ENCODE measurements at regions not wholly inside any gene's neighbourhood (a gene's known extent, or its start where the extent isn't known, plus 50 kb on each side); places are given as distances from the start of the nearest gene placed in this dataset.

- Histone ChIP-seq H2AFZ (ENCODE audit: low read depth, low read length) (no peak overlapping the region), H3K9me3 (ENCODE audit: control insufficient read depth, low read length) (no peaks in the 10 kb centered on the region), H4K91ac (ENCODE audit: low read length) (no peak overlapping the region), H3K36me3 (ENCODE audit: control insufficient read depth in 1 of 2, insufficient read depth in 2 of 2, low read depth in 1 of 2, low read length in 2 of 2) (no peaks in the 10 kb centered on the region), H4K8ac (ENCODE audit: low read length) (no peak overlapping the region), H2AK5ac (ENCODE audit: low read length, severe bottlenecking) (no peak overlapping the region), H3K27me3 (ENCODE audit: control insufficient read depth in 1 of 2, insufficient read depth in 1 of 2, low read length in 2 of 2) (peaks cover 8 to 40% of the 10 kb centered on the region in 2 experiments), H3K9ac (ENCODE audit: low read length) (no peak overlapping the region), H3K23ac (ENCODE audit: low read length in 2 of 2) (no peak overlapping the region), H3K4me3 (ENCODE audit: insufficient read depth in 1 of 2, low read depth in 1 of 2, low read length in 2 of 2) (no peak overlapping the region), H2BK120ac (ENCODE audit: low read depth, low read length) (no peak overlapping the region), H3K4me1 (ENCODE audit: control insufficient read depth, insufficient read depth, low read depth, low read length) (peaks cover 7% of the 10 kb centered on the region), H3K4ac (ENCODE audit: low read depth in 1 of 2, low read length in 2 of 2) (no peak overlapping the region), H3K27ac (ENCODE audit: low read length, poor library complexity, severe bottlenecking) (no peak overlapping the region), H2BK5ac (ENCODE audit: low read depth, low read length, poor library complexity, severe bottlenecking) (no peak overlapping the region), H3K14ac (ENCODE audit: low read length in 2 of 2) (no peak overlapping the region), H3K79me1 (replicated peaks; ENCODE audit: low read length, poor library complexity, severe bottlenecking) (no peaks in the 10 kb centered on the region), H3K18ac (ENCODE audit: low read depth in 1 of 2, low read length in 2 of 2) (no peak overlapping the region), H2BK15ac (ENCODE audit: low read depth, poor library complexity, severe bottlenecking) (no peak overlapping the region), H3K4me2 (ENCODE audit: low read length, poor library complexity, severe bottlenecking) (no peak overlapping the region), H2BK12ac (ENCODE audit: low read length in 2 of 2) (no peak overlapping the region)
- DNase-seq = no peak
- 97% methylated on average over 2 of the region's 2 CpGs for WGBS
Observed at GRCh38 chr3:194983620-194984019, 287.3 kb downstream of the XXYLT1 start.

- Histone ChIP-seq H4K91ac (ENCODE audit: low read length) (no peak overlapping the region), H2BK12ac (ENCODE audit: low read length in 2 of 2) (no peak overlapping the region), H2AK5ac (ENCODE audit: low read length, severe bottlenecking) (no peak overlapping the region), H3K4me2 (ENCODE audit: low read length, poor library complexity, severe bottlenecking) (no peak overlapping the region), H2AFZ (ENCODE audit: low read depth, low read length) (no peak overlapping the region), H3K36me3 (ENCODE audit: control insufficient read depth in 1 of 2, insufficient read depth in 2 of 2, low read depth in 1 of 2, low read length in 2 of 2) (no peaks in the 10 kb centered on the region), H3K23ac (ENCODE audit: low read length in 2 of 2) (no peak overlapping the region), H3K18ac (ENCODE audit: low read depth in 1 of 2, low read length in 2 of 2) (no peak overlapping the region), H3K9me3 (ENCODE audit: control insufficient read depth, low read length) (no peaks in the 10 kb centered on the region), H3K27me3 (ENCODE audit: control insufficient read depth in 1 of 2, insufficient read depth in 1 of 2, low read length in 2 of 2) (peaks cover 8 to 40% of the 10 kb centered on the region in 2 experiments), H3K4me3 (ENCODE audit: insufficient read depth in 1 of 2, low read depth in 1 of 2, low read length in 2 of 2) (no peak overlapping the region), H3K9ac (ENCODE audit: low read length) (no peak overlapping the region), H2BK5ac (ENCODE audit: low read depth, low read length, poor library complexity, severe bottlenecking) (no peak overlapping the region), H3K14ac (ENCODE audit: low read length in 2 of 2) (no peak overlapping the region), H4K8ac (ENCODE audit: low read length) (no peak overlapping the region), H3K79me1 (replicated peaks; ENCODE audit: low read length, poor library complexity, severe bottlenecking) (no peaks in the 10 kb centered on the region), H3K4me1 (ENCODE audit: control insufficient read depth, insufficient read depth, low read depth, low read length) (peaks cover 7% of the 10 kb centered on the region), H2BK15ac (ENCODE audit: low read depth, poor library complexity, severe bottlenecking) (no peak overlapping the region), H3K27ac (ENCODE audit: low read length, poor library complexity, severe bottlenecking) (no peak overlapping the region), H2BK120ac (ENCODE audit: low read depth, low read length) (no peak overlapping the region), H3K4ac (ENCODE audit: low read depth in 1 of 2, low read length in 2 of 2) (no peak overlapping the region)
- WGBS = 98% methylated on average over 3 of the region's 3 CpGs
- DNase-seq = no peak
Observed at GRCh38 chr3:194984066-194984465, 286.9 kb downstream of the XXYLT1 start.

- H3K36me3 ChIP-seq (ENCODE audit: control insufficient read depth in 1 of 2, insufficient read depth in 2 of 2, low read depth in 1 of 2, low read length in 2 of 2) = no peaks in the 10 kb centered on the region
- peak overlapping the region; percentile 15 to 43 for H3K4ac ChIP-seq (ENCODE audit: low read depth in 1 of 2, low read length in 2 of 2)
- H2BK120ac ChIP-seq (ENCODE audit: low read depth, low read length) = no peak overlapping the region
- no peak for DNase-seq
- peak overlapping the region; percentile 71 for H4K91ac ChIP-seq (ENCODE audit: low read length)
- H2BK5ac ChIP-seq (ENCODE audit: low read depth, low read length, poor library complexity, severe bottlenecking) = no peak overlapping the region
- H3K79me1 ChIP-seq (replicated peaks; ENCODE audit: low read length, poor library complexity, severe bottlenecking) = no peaks in the 10 kb centered on the region
- no peak overlapping the region for H2BK15ac ChIP-seq (ENCODE audit: low read depth, poor library complexity, severe bottlenecking)
- H3K14ac ChIP-seq (ENCODE audit: low read length in 2 of 2) = peak overlapping the region in 1 of 2 experiments; percentile 61
- WGBS = 83% methylated on average over 9 of the region's 9 CpGs
- H3K23ac ChIP-seq (ENCODE audit: low read length in 2 of 2) = peak overlapping the region in 1 of 2 experiments; percentile 6
- no peak overlapping the region for H3K4me2 ChIP-seq (ENCODE audit: low read length, poor library complexity, severe bottlenecking)
- peak overlapping the region; percentile 40 to 80 for H3K18ac ChIP-seq (ENCODE audit: low read depth in 1 of 2, low read length in 2 of 2)
- H3K4me3 ChIP-seq (ENCODE audit: insufficient read depth in 1 of 2, low read depth in 1 of 2, low read length in 2 of 2) = peak overlapping the region in 1 of 2 experiments; percentile 64
- H2BK12ac ChIP-seq (ENCODE audit: low read length in 2 of 2) = no peak overlapping the region
- peak overlapping the region; percentile 89 for H4K8ac ChIP-seq (ENCODE audit: low read length)
- no peak overlapping the region for H2AK5ac ChIP-seq (ENCODE audit: low read length, severe bottlenecking)
- H3K4me1 ChIP-seq (ENCODE audit: control insufficient read depth, insufficient read depth, low read depth, low read length) = peaks cover 7% of the 10 kb centered on the region
- no peak overlapping the region for H3K27ac ChIP-seq (ENCODE audit: low read length, poor library complexity, severe bottlenecking)
- H3K9ac ChIP-seq (ENCODE audit: low read length) = peak overlapping the region; percentile 67
- peaks cover 8 to 40% of the 10 kb centered on the region in 2 experiments for H3K27me3 ChIP-seq (ENCODE audit: control insufficient read depth in 1 of 2, insufficient read depth in 1 of 2, low read length in 2 of 2)
- H3K9me3 ChIP-seq (ENCODE audit: control insufficient read depth, low read length) = no peaks in the 10 kb centered on the region
- peak overlapping the region; percentile 93 for H2AFZ ChIP-seq (ENCODE audit: low read depth, low read length)
Observed at GRCh38 chr3:194984622-194985021, 286.3 kb downstream of the XXYLT1 start.

- H3K36me3 ChIP-seq (ENCODE audit: control insufficient read depth in 1 of 2, insufficient read depth in 2 of 2, low read depth in 1 of 2, low read length in 2 of 2) = no peaks in the 10 kb centered on the region
- H3K9me3 ChIP-seq (ENCODE audit: control insufficient read depth, low read length) = no peaks in the 10 kb centered on the region
- DNase-seq = peak; percentile 73
- H3K18ac ChIP-seq (ENCODE audit: low read depth in 1 of 2, low read length in 2 of 2) = peak overlapping the region; percentile 40 to 80
- WGBS = 29% methylated on average over 33 of the region's 33 CpGs
- H3K4ac ChIP-seq (ENCODE audit: low read depth in 1 of 2, low read length in 2 of 2) = peak overlapping the region; percentile 43 to 73
- H3K4me3 ChIP-seq (ENCODE audit: insufficient read depth in 1 of 2, low read depth in 1 of 2, low read length in 2 of 2) = peak overlapping the region in 1 of 2 experiments; percentile 64
- H2BK12ac ChIP-seq (ENCODE audit: low read length in 2 of 2) = no peak overlapping the region
- no peak overlapping the region for H2BK120ac ChIP-seq (ENCODE audit: low read depth, low read length)
- H3K4me1 ChIP-seq (ENCODE audit: control insufficient read depth, insufficient read depth, low read depth, low read length) = peaks cover 7% of the 10 kb centered on the region
- peak overlapping the region; percentile 67 for H3K9ac ChIP-seq (ENCODE audit: low read length)
- H2AFZ ChIP-seq (ENCODE audit: low read depth, low read length) = peak overlapping the region; percentile 93
- H3K14ac ChIP-seq (ENCODE audit: low read length in 2 of 2) = peak overlapping the region in 1 of 2 experiments; percentile 61
- no peak overlapping the region for H2BK5ac ChIP-seq (ENCODE audit: low read depth, low read length, poor library complexity, severe bottlenecking)
- H3K27me3 ChIP-seq (ENCODE audit: control insufficient read depth in 1 of 2, insufficient read depth in 1 of 2, low read length in 2 of 2) = peaks cover 4 to 40% of the 10 kb centered on the region in 2 experiments
- H2AK5ac ChIP-seq (ENCODE audit: low read length, severe bottlenecking) = no peak overlapping the region
- peak overlapping the region; percentile 89 for H4K8ac ChIP-seq (ENCODE audit: low read length)
- H3K79me1 ChIP-seq (replicated peaks; ENCODE audit: low read length, poor library complexity, severe bottlenecking) = no peaks in the 10 kb centered on the region
- no peak overlapping the region for H3K4me2 ChIP-seq (ENCODE audit: low read length, poor library complexity, severe bottlenecking)
- H2BK15ac ChIP-seq (ENCODE audit: low read depth, poor library complexity, severe bottlenecking) = peak overlapping the region; percentile 78
- H3K23ac ChIP-seq (ENCODE audit: low read length in 2 of 2) = no peak overlapping the region
- peak overlapping the region; percentile 71 for H4K91ac ChIP-seq (ENCODE audit: low read length)
- no peak overlapping the region for H3K27ac ChIP-seq (ENCODE audit: low read length, poor library complexity, severe bottlenecking)
Observed at GRCh38 chr3:194985031-194985578, 285.9 kb downstream of the XXYLT1 start.

Data from mesenchymal stem cell (in vitro differentiated cells and primary cell).